B cell (primary cell): ENCODE measurements at regions not wholly inside any gene's neighbourhood (a gene's known extent, or its start where the extent isn't known, plus 50 kb on each side); places are given as distances from the start of the nearest gene placed in this dataset.

Experiments used
- ATAC-seq: fragments of 200-7000 bp; cut with Tn5 transposase; one replicate; pipeline ENCODE4 v1.10.0; 2021; ENCODE audit warnings: low read depth, mild to moderate bottlenecking, moderate number of reproducible peaks, moderate library complexity
- CTCF ChIA-PET: fragments of 350-600 bp; sonication (Branson Sonifier 250); formaldehyde crosslinking; loops from one replicate; lab custom pipeline; 2021; ENCODE audit warnings: antibody characterized with exemption, inconsistent platforms; lab: Charles Lee
- POLR2A ChIA-PET: fragments of 350-600 bp; sonication (Branson Sonifier 250); formaldehyde crosslinking; loops from one replicate; lab custom pipeline; 2021; ENCODE audit warnings: antibody characterized with exemption; lab: Charles Lee
- DNase-seq: peaks from one replicate; pipeline ENCODE4 v3.0.0; 2013
- H2AFZ ChIP-seq: 2 replicates; pipeline ENCODE4 v1.6.1; 2012; ENCODE audit warnings: mild to moderate bottlenecking, low read depth, low read length; ENCODE audit not compliant: insufficient read depth, poor library complexity, severe bottlenecking
- H3K27ac ChIP-seq, 2 donors: 1 replicate in 1 of 2; 2 replicates in 1 of 2; pipeline ENCODE4 v1.5.1; 2012 to 2013; ENCODE audit warnings: low read length in 2 of 2, mild to moderate bottlenecking in 2 of 2, moderate library complexity in 1 of 2
- H3K27me3 ChIP-seq, 4 experiments: fragments of 200-600 bp in 1 of 4; sonication (generic) in 1 of 4; replicated peaks in 1 of 4; 1 replicate in 2 of 4; 2 replicates in 2 of 4; pipeline versions ENCODE4 v1.6.1 to v1.7.0; 2013 to 2016; ENCODE audit warnings: low read length in 3 of 4, mild to moderate bottlenecking in 2 of 4, mixed read lengths in 1 of 4, moderate library complexity in 1 of 4; ENCODE audit not compliant: insufficient read depth in 4 of 4, control insufficient read depth in 3 of 4; ENCODE audit errors: control extremely low read depth in 1 of 4
- H3K36me3 ChIP-seq, 2 experiments: replicated peaks in 1 of 2; 1 replicate in 1 of 2; 2 replicates in 1 of 2; pipeline versions ENCODE4 v1.6.1 to v1.7.1; 2013; ENCODE audit warnings: low read length in 1 of 2; ENCODE audit not compliant: insufficient read depth in 2 of 2, control insufficient read depth in 1 of 2; ENCODE audit errors: control extremely low read depth in 1 of 2, extremely low read depth in 1 of 2
- H3K4me1 ChIP-seq, 2 donors: fragments of 200-600 bp in 1 of 2; sonication (generic) in 1 of 2; 1 replicate in 1 of 2; 2 replicates in 1 of 2; pipeline versions ENCODE4 v1.5.1 to v1.6.1; 2013 to 2017; ENCODE audit warnings: low read length in 2 of 2; ENCODE audit not compliant: control insufficient read depth in 2 of 2, insufficient read depth in 2 of 2
- H3K4me2 ChIP-seq: replicated peaks from 2 replicates; pipeline ENCODE3; 2012; ENCODE audit warnings: mild to moderate bottlenecking, low read depth, low read length; ENCODE audit not compliant: poor library complexity, severe bottlenecking
- H3K4me3 ChIP-seq, 5 experiments: fragments of 200-600 bp in 1 of 5; sonication (generic) in 1 of 5; 1 replicate in 3 of 5; 2 replicates in 2 of 5; pipeline versions ENCODE4 v1.5.1 to v1.7.0; 2011 to 2016; ENCODE audit warnings: low read length in 4 of 5, mild to moderate bottlenecking in 4 of 5, low read depth in 2 of 5, control low read depth in 1 of 5, moderate library complexity in 1 of 5; ENCODE audit not compliant: insufficient read depth in 1 of 5; ENCODE audit errors: control extremely low read depth in 1 of 5, extremely low read depth in 1 of 5
- H3K79me2 ChIP-seq: fragments of 200-600 bp; sonication (generic); one replicate; pipeline ENCODE4 v1.6.0; 2016; ENCODE audit warnings: low read length; ENCODE audit not compliant: control insufficient read depth, insufficient read depth
- H3K9ac ChIP-seq: fragments of 200-600 bp; sonication (generic); 2 replicates; pipeline ENCODE4 v1.6.1; 2017; ENCODE audit warnings: mild to moderate bottlenecking, low read length, moderate library complexity
- H3K9me3 ChIP-seq, 3 donors: one replicate each; pipeline versions ENCODE4 v1.6.1 to v1.7.1; 2013; ENCODE audit warnings: low read length in 2 of 3; ENCODE audit not compliant: control insufficient read depth in 2 of 3, insufficient read depth in 1 of 3; ENCODE audit errors: control extremely low read depth in 1 of 3
- H4K20me1 ChIP-seq: 2 replicates; pipeline ENCODE4 v1.6.0; 2012; ENCODE audit warnings: mild to moderate bottlenecking, low read length; ENCODE audit not compliant: insufficient read depth, control insufficient read depth, poor library complexity, severe bottlenecking
- H3K27ac Mint-ChIP-seq: one replicate; pipeline ENCODE4 v1.8.0; 2021; ENCODE audit warnings: mixed read lengths
- H3K27me3 Mint-ChIP-seq: one replicate; pipeline ENCODE4 v1.8.0; 2021; ENCODE audit warnings: mixed read lengths
- H3K4me1 Mint-ChIP-seq: one replicate; pipeline ENCODE4 v1.8.0; 2021; ENCODE audit warnings: mixed read lengths
- H3K4me3 Mint-ChIP-seq: one replicate; pipeline ENCODE4 v1.8.0; 2021; ENCODE audit warnings: mixed read lengths
- H3K9me3 Mint-ChIP-seq: one replicate; pipeline ENCODE4 v1.8.0; 2022; ENCODE audit warnings: mixed read lengths; ENCODE audit not compliant: insufficient read depth
- EZH2 ChIP-seq: IDR thresholded peaks from 2 replicates; pipeline ENCODE4 v1.6.1; 2012; ENCODE audit warnings: borderline replicate concordance, low read depth, mild to moderate bottlenecking, moderate library complexity, low read length; ENCODE audit not compliant: insufficient read depth, poor library complexity, severe bottlenecking
- WGBS: methylation state at CpG from one replicate; pipeline ENCODE4 v1.1.5; 2013; ENCODE audit warnings: missing lambda C conversion rate; ENCODE audit not compliant: insufficient coverage; 5-methylcytosine and 5-hydroxymethylcytosine counted together
- intact Hi-C: fragments of 100-400 bp; cut with micrococcal nuclease; formaldehyde crosslinking; loops from one replicate; pipeline ENCODE4 v1.10.0; 2022
- TF ChIP-seq, protein P1 (sequence below): fragments of 200-600 bp; IDR thresholded peaks from one replicate; pipeline ENCODE4 v1.8.0; 2022; ENCODE audit warnings: antibody characterized with exemption, mild to moderate bottlenecking

DNA sequence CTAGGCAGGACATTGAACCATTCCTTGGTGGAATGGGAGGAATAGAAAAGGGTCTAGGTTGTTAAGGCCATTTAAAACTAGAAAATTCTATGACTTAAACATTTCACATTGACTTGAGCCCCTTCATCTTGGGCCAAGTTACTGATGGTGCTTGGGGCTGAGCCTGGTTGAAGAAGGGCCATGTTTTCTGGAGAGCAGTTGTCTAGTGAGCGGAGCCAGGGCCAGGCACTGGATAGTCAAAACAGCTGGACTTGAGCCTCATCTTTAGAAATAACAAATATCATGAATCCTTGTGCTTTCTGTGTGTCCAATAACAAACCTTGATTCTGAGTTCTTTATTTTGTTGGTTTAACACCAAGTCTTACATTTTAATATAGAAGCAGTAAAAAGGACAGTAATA is 134.6 kb upstream of the TCF21 start:
- POLR2A ChIA-PET, result no interaction called here
- Mint-ChIP-seq H3K27me3 (peaks cover 6% of the 10 kb centered on the region), H3K9me3 (no peaks in the 10 kb centered on the region), H3K4me3 (no peak overlapping the region), H3K4me1 (no peaks in the 10 kb centered on the region), H3K27ac (no peak overlapping the region)
- Histone ChIP-seq H3K4me2 (no peak overlapping the region), H3K9me3 (no peaks in the 10 kb centered on the region), H3K36me3 (no peaks in the 10 kb centered on the region), H3K4me3 (no peak overlapping the region), H3K27me3 (no peaks in the 10 kb centered on the region), H3K27ac (no peak overlapping the region), H3K79me2 (no peaks in the 10 kb centered on the region), H4K20me1 (no peaks in the 10 kb centered on the region), H3K9ac (no peak overlapping the region), H2AFZ (no peak overlapping the region), H3K4me1 (no peaks in the 10 kb centered on the region)
- DNase-seq (no peak), ATAC-seq (no peak)
- intact Hi-C loops, result no loop called here
- CTCF ChIA-PET, result no interaction called here
- TF ChIP-seq EZH2, result no peak
- TF ChIP-seq, protein P1, sequence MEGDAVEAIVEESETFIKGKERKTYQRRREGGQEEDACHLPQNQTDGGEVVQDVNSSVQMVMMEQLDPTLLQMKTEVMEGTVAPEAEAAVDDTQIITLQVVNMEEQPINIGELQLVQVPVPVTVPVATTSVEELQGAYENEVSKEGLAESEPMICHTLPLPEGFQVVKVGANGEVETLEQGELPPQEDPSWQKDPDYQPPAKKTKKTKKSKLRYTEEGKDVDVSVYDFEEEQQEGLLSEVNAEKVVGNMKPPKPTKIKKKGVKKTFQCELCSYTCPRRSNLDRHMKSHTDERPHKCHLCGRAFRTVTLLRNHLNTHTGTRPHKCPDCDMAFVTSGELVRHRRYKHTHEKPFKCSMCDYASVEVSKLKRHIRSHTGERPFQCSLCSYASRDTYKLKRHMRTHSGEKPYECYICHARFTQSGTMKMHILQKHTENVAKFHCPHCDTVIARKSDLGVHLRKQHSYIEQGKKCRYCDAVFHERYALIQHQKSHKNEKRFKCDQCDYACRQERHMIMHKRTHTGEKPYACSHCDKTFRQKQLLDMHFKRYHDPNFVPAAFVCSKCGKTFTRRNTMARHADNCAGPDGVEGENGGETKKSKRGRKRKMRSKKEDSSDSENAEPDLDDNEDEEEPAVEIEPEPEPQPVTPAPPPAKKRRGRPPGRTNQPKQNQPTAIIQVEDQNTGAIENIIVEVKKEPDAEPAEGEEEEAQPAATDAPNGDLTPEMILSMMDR, result no peak
- no CpG with 5 or more reads among the region's 1 CpG for WGBS

DNA sequence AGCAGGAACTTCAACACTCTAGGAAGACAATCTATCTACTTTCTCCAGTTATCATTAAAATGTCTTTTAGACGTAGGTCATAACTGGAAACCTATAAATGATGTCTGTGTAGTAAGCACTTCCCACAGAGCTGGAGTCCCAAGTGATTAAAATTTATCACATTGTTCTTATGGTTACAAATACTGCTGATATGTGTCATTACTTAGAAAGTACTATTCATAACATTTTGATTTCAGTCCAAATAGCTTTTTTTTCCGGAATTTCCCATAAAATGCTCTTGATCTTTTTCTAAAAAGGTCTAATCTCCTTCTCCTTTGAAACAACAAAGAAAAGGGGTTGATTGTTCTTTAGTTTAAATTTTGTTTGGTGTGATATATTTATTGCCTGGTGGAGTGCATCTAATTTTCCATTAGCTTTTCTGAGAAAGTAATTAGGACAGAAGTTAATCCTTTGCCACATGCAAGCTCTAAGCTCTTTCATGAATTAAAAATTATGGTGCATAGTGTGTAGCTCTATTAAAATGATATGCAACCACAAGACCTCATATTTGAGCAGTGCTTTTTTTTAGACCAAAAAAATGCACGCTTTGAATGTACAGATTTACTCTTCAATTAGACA is 132.7 kb upstream of the TCF21 start:
- ChIA-PET CTCF (no interaction called here), POLR2A (no interaction called here)
- intact Hi-C loops, result no loop called here
- WGBS, result no CpG with 5 or more reads among the region's 3 CpGs
- no peaks in the 10 kb centered on the region for H3K4me1 ChIP-seq
- no peak overlapping the region for H3K4me3 ChIP-seq
- DNase-seq (no peak), ATAC-seq (no peak)
- Mint-ChIP-seq H3K4me1 (no peaks in the 10 kb centered on the region), H3K9me3 (no peaks in the 10 kb centered on the region), H3K27me3 (peaks cover 9% of the 10 kb centered on the region), H3K27ac (no peak overlapping the region), H3K4me3 (no peak overlapping the region)
- no peak overlapping the region for H3K9ac ChIP-seq
- no peaks in the 10 kb centered on the region for H4K20me1 ChIP-seq
- no peaks in the 10 kb centered on the region for H3K9me3 ChIP-seq
- no peaks in the 10 kb centered on the region for H3K27me3 ChIP-seq
- H2AFZ ChIP-seq, result no peak overlapping the region
- TF ChIP-seq EZH2, result no peak
- TF ChIP-seq, protein P1, result no peak
- H3K4me2 ChIP-seq, result no peak overlapping the region
- H3K27ac ChIP-seq, result no peak overlapping the region
- no peaks in the 10 kb centered on the region for H3K36me3 ChIP-seq
- H3K79me2 ChIP-seq, result no peaks in the 10 kb centered on the region
